Upper lobe of left lung (tissue), 4 donors: ENCODE measurements at regions not wholly inside any gene's neighbourhood (a gene's known extent, or its start where the extent isn't known, plus 50 kb on each side); places are given as distances from the start of the nearest gene placed in this dataset.

ENCODE experiments used
- CTCF ChIP-seq, 6 experiments: fragments of 450-650 bp in 4 of 6; fragments of 200-600 bp in 2 of 6; sonication (generic) in 2 of 6; IDR thresholded peaks; one replicate each; pipeline ENCODE4 v1.5.1; 2016 to 2019; ENCODE audit warnings: antibody characterized with exemption in 6 of 6
- EP300 ChIP-seq, 4 donors: sonication (generic); formaldehyde crosslinking; IDR thresholded peaks; one replicate each; pipeline ENCODE4 v1.5.1; 2017; ENCODE audit warnings: antibody characterized with exemption in 4 of 4, control low read depth in 2 of 4
- POLR2A ChIP-seq, 4 donors: fragments of 450-650 bp; IDR thresholded peaks; one replicate each; pipeline ENCODE4 v1.5.1; 2016 to 2017; ENCODE audit warnings: antibody characterized with exemption in 4 of 4, mild to moderate bottlenecking in 2 of 4
- POLR2AphosphoS5 ChIP-seq, 2 donors: sonication (generic); formaldehyde crosslinking; IDR thresholded peaks; one replicate each; pipeline ENCODE4 v1.5.1; 2017; ENCODE audit warnings: antibody characterized with exemption in 2 of 2

GRCh38 chr4:125115476-125115875 lies 199.3 kb upstream of the FAT4 start:
- TF ChIP-seq POLR2A (IDR thresholded peaks at IDR 0.05) (no peak), CTCF (IDR thresholded peaks at IDR 0.05) (no peak), POLR2AphosphoS5 (IDR thresholded peaks at IDR 0.05) (no peak), EP300 (IDR thresholded peaks at IDR 0.05) (no peak)
